HEK293 (cell line): ENCODE measurements at regions not wholly inside any gene's neighbourhood (a gene's known extent, or its start where the extent isn't known, plus 50 kb on each side); places are given as distances from the start of the nearest gene placed in this dataset.

Source experiments
- CTCF ChIA-PET: fragments of 350-600 bp; formaldehyde crosslinking; extraction: SDS; loops from one replicate; lab custom pipeline; 2021; ENCODE audit warnings: antibody characterized with exemption; lab: Yijun Ruan, JAX
- POLR2A ChIA-PET: fragments of 300-600 bp; formaldehyde crosslinking; extraction: SDS; loops from one replicate; lab custom pipeline; 2020; ENCODE audit warnings: antibody characterized with exemption, inconsistent platforms; lab: Yijun Ruan, JAX
- H3K27ac ChIP-seq: fragments of 200-500 bp; sonication (Bioruptor generic); 2 replicates; pipeline ENCODE4 v1.5.1; 2014; ENCODE audit warnings: low read depth, low read length, control low read depth, inconsistent platforms; ENCODE audit errors: extremely low read depth
- H3K36me3 ChIP-seq, 2 experiments: fragments of 200-500 bp in 1 of 2; sonication (Bioruptor generic) in 1 of 2; 1 replicate in 1 of 2; 2 replicates in 1 of 2; pipeline ENCODE4 v1.5.1; 2014 to 2017; ENCODE audit warnings: inconsistent platforms in 2 of 2, low read length in 2 of 2; ENCODE audit not compliant: control insufficient read depth in 2 of 2, insufficient read depth in 1 of 2
- H3K4me1 ChIP-seq: fragments of 200-500 bp; sonication (Bioruptor generic); 2 replicates; pipeline ENCODE4 v1.5.1; 2014; ENCODE audit warnings: mild to moderate bottlenecking, low read length, inconsistent platforms; ENCODE audit not compliant: control insufficient read depth, insufficient read depth
- H3K4me3 ChIP-seq: 2 replicates; pipeline ENCODE4 v1.5.1; 2011; ENCODE audit warnings: low read depth, mild to moderate bottlenecking, control low read depth, low read length, moderate library complexity
- H3K9me3 ChIP-seq: fragments of 200-500 bp; sonication (Bioruptor generic); 2 replicates; pipeline ENCODE4 v1.5.1; 2014; ENCODE audit warnings: low read depth, low read length, inconsistent platforms; ENCODE audit not compliant: control insufficient read depth, insufficient read depth
- SCRT1 ChIP-seq: fragments of 450-650 bp; formaldehyde crosslinking; IDR thresholded peaks from 2 replicates; pipeline ENCODE4 v1.5.1; 2016; ENCODE audit warnings: missing biosample characterization, missing genetic modification characterization, borderline replicate concordance
- SETDB1 ChIP-seq: IDR thresholded peaks from one replicate; pipeline ENCODE4 v1.6.1; 2017; ENCODE audit warnings: mild to moderate bottlenecking, low read length, moderate library complexity, mixed read lengths; ENCODE audit not compliant: insufficient read length
- SP3 ChIP-seq: fragments of 450-650 bp; formaldehyde crosslinking; IDR thresholded peaks from 2 replicates; pipeline ENCODE4 v1.5.1; 2016; ENCODE audit warnings: missing biosample characterization, missing genetic modification characterization
- YY1 ChIP-seq: fragments of 450-650 bp; formaldehyde crosslinking; IDR thresholded peaks from 2 replicates; pipeline ENCODE4 v1.5.1; 2018; ENCODE audit warnings: missing biosample characterization, missing genetic modification characterization
- ZBTB17 ChIP-seq: fragments of 450-650 bp; formaldehyde crosslinking; IDR thresholded peaks from 2 replicates; pipeline ENCODE4 v1.5.1; 2016; ENCODE audit warnings: missing biosample characterization, missing genetic modification characterization
- ZBTB21 ChIP-seq: fragments of 450-650 bp; formaldehyde crosslinking; IDR thresholded peaks from 2 replicates; pipeline ENCODE4 v1.5.1; 2017; ENCODE audit warnings: missing biosample characterization, missing genetic modification characterization
- ZNF157 ChIP-seq: fragments of 450-650 bp; formaldehyde crosslinking; IDR thresholded peaks from 2 replicates; pipeline ENCODE4 v1.5.1; 2016; ENCODE audit warnings: missing biosample characterization, missing genetic modification characterization
- ZNF248 ChIP-seq: fragments of 450-650 bp; formaldehyde crosslinking; IDR thresholded peaks from 2 replicates; pipeline ENCODE4 v1.5.1; 2017; ENCODE audit warnings: missing biosample characterization, missing genetic modification characterization
- ZNF335 ChIP-seq: fragments of 450-650 bp; formaldehyde crosslinking; conservative IDR thresholded peaks from 2 replicates; pipeline ENCODE4 v1.5.1; 2016; ENCODE audit warnings: missing biosample characterization, missing genetic modification characterization
- ZNF416 ChIP-seq: fragments of 450-650 bp; formaldehyde crosslinking; IDR thresholded peaks from 2 replicates; pipeline ENCODE4 v1.5.1; 2016; ENCODE audit warnings: missing biosample characterization, missing genetic modification characterization
- ZNF423 ChIP-seq: fragments of 450-650 bp; formaldehyde crosslinking; IDR thresholded peaks from 2 replicates; pipeline ENCODE4 v1.5.1; 2016; ENCODE audit warnings: missing biosample characterization, missing genetic modification characterization
- ZNF792 ChIP-seq: fragments of 450-650 bp; formaldehyde crosslinking; IDR thresholded peaks from 2 replicates; pipeline ENCODE4 v1.5.1; 2016; ENCODE audit warnings: missing biosample characterization, missing genetic modification characterization
- ZSCAN30 ChIP-seq: fragments of 450-650 bp; IDR thresholded peaks from 2 replicates; pipeline ENCODE4 v1.5.1; 2018; ENCODE audit warnings: missing biosample characterization, mild to moderate bottlenecking, missing genetic modification characterization, moderate library complexity
- TF ChIP-seq, protein P1 (sequence below): fragments of 450-650 bp; formaldehyde crosslinking; IDR thresholded peaks from 2 replicates; pipeline ENCODE4 v1.5.1; 2016; ENCODE audit warnings: missing biosample characterization, missing genetic modification characterization
- TF ChIP-seq, protein P2 (sequence below): fragments of 450-650 bp; formaldehyde crosslinking; conservative IDR thresholded peaks from 2 replicates; pipeline ENCODE4 v1.5.1; 2016; ENCODE audit warnings: low read depth, missing biosample characterization, missing genetic modification characterization
- TF ChIP-seq, protein P3 (sequence below): fragments of 450-650 bp; formaldehyde crosslinking; IDR thresholded peaks from 2 replicates; pipeline ENCODE4 v1.5.1; 2016; ENCODE audit warnings: missing biosample characterization, missing genetic modification characterization
- TF ChIP-seq, protein P4 (sequence below): fragments of 450-650 bp; formaldehyde crosslinking; IDR thresholded peaks from 2 replicates; pipeline ENCODE4 v1.5.1; 2016; ENCODE audit warnings: missing biosample characterization, missing genetic modification characterization, borderline replicate concordance

DNA sequence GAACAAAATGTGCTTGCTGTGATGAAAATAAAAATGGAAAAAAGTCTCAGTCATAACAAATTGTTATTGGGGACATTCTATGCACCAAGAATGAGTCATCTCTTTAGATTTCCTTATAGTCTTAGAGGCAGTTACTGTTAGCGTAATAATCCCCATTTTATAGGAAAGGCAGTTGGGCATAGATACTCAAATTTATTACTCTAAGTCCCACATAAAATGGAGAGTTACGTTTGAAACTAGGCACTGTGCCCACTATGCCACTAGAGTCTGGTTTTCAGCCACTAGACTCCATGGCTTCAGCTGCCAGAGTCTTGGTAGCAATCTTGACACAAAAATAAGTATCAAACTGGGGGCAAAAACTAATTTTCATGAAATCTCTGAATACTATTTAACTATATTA is 317.9 kb upstream of the MEF2C start (continued):
- TF ChIP-seq, protein P1, sequence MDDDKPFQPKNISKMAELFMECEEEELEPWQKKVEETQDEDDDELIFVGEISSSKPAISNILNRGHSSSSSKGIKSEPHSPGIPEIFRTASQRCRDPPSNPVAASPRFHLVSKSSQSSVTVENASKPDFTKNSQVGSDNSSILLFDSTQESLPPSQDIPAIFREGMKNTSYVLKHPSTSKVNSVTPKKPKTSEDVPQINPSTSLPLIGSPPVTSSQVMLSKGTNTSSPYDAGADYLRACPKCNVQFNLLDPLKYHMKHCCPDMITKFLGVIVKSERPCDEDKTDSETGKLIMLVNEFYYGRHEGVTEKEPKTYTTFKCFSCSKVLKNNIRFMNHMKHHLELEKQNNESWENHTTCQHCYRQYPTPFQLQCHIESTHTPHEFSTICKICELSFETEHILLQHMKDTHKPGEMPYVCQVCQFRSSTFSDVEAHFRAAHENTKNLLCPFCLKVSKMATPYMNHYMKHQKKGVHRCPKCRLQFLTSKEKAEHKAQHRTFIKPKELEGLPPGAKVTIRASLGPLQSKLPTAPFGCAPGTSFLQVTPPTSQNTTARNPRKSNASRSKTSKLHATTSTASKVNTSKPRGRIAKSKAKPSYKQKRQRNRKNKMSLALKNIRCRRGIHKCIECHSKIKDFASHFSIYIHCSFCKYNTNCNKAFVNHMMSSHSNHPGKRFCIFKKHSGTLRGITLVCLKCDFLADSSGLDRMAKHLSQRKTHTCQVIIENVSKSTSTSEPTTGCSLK (tag by site-specific recombination) = no peak
- no peak for TF ChIP-seq ZBTB21 (tag by site-specific recombination)
- no peak for TF ChIP-seq ZBTB17 (tag by site-specific recombination)
- TF ChIP-seq, all 188 proteins: peak for 0

DNA sequence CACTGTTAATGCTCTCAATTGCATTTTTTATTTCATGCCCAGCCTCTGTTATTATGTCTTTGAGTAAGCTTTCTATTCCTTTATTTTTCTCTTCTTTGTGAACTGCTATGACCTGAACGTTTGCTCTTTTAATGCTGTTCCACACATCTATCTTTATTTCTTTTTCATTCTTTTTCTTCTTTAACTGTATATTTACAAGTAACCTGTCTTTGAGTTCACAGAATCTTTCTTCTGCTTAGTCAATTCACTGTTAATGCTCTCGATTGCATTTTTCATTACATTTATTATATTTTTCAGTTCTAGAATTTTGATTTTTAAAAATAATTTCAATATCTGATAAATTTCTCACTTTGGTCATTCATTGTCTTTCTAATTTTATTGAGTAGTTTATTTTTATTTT is 316.3 kb upstream of the MEF2C start:
- Histone ChIP-seq H3K36me3 (no peaks in the 10 kb centered on the region), H3K4me1 (no peaks in the 10 kb centered on the region), H3K27ac (no peak overlapping the region), H3K9me3 (no peaks in the 10 kb centered on the region), H3K4me3 (no peak overlapping the region)
- POLR2A ChIA-PET = no interaction called here
- CTCF ChIA-PET = no interaction called here
- TF ChIP-seq, protein P2, sequence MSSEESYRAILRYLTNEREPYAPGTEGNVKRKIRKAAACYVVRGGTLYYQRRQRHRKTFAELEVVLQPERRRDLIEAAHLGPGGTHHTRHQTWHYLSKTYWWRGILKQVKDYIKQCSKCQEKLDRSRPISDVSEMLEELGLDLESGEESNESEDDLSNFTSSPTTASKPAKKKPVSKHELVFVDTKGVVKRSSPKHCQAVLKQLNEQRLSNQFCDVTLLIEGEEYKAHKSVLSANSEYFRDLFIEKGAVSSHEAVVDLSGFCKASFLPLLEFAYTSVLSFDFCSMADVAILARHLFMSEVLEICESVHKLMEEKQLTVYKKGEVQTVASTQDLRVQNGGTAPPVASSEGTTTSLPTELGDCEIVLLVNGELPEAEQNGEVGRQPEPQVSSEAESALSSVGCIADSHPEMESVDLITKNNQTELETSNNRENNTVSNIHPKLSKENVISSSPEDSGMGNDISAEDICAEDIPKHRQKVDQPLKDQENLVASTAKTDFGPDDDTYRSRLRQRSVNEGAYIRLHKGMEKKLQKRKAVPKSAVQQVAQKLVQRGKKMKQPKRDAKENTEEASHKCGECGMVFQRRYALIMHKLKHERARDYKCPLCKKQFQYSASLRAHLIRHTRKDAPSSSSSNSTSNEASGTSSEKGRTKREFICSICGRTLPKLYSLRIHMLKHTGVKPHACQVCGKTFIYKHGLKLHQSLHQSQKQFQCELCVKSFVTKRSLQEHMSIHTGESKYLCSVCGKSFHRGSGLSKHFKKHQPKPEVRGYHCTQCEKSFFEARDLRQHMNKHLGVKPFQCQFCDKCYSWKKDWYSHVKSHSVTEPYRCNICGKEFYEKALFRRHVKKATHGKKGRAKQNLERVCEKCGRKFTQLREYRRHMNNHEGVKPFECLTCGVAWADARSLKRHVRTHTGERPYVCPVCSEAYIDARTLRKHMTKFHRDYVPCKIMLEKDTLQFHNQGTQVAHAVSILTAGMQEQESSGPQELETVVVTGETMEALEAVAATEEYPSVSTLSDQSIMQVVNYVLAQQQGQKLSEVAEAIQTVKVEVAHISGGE (tag by site-specific recombination) = no peak
- TF ChIP-seq SETDB1 (peak; percentile 69), ZNF248 (tag by site-specific recombination) (no peak), ZNF335 (no peak), ZNF157 (tag by site-specific recombination) (no peak)

DNA sequence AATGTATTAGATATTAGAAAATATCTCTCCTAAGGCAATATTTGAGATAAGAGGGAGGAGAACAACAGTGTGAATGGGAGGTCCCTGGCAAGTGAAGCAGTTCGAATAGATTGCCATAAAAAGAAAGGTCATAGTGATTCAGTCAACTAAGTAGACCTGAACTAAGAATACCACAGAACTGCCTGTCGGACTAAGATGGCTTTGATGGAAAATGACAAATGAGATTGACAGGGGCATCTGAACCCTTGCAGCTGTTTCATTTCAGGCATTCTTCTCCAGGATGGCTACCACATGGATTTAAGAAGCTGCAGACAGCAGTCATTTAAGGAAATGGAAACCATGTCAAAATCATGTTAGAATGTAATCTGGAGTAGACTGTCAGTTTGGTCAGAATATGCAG is 308.4 kb upstream of the MEF2C start:
- CTCF ChIA-PET = interaction anchor here (0.6 kb wide), 1 partner anchor 32 kb away, joined by 3 read pairs; no protein-coding TSS in a partner anchor
- H3K4me3 ChIP-seq = no peak overlapping the region
- no peak overlapping the region for H3K27ac ChIP-seq
- no peaks in the 10 kb centered on the region for H3K9me3 ChIP-seq
- POLR2A ChIA-PET = no interaction called here
- H3K4me1 ChIP-seq = no peaks in the 10 kb centered on the region
- no peak for TF ChIP-seq ZNF792 (tag by site-specific recombination)
- TF ChIP-seq, protein P3, sequence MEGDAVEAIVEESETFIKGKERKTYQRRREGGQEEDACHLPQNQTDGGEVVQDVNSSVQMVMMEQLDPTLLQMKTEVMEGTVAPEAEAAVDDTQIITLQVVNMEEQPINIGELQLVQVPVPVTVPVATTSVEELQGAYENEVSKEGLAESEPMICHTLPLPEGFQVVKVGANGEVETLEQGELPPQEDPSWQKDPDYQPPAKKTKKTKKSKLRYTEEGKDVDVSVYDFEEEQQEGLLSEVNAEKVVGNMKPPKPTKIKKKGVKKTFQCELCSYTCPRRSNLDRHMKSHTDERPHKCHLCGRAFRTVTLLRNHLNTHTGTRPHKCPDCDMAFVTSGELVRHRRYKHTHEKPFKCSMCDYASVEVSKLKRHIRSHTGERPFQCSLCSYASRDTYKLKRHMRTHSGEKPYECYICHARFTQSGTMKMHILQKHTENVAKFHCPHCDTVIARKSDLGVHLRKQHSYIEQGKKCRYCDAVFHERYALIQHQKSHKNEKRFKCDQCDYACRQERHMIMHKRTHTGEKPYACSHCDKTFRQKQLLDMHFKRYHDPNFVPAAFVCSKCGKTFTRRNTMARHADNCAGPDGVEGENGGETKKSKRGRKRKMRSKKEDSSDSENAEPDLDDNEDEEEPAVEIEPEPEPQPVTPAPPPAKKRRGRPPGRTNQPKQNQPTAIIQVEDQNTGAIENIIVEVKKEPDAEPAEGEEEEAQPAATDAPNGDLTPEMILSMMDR (tag by site-specific recombination) = no peak
- TF ChIP-seq ZNF416 = no peak
- TF ChIP-seq SCRT1 (tag by site-specific recombination) = no peak
- TF ChIP-seq, protein P4, sequence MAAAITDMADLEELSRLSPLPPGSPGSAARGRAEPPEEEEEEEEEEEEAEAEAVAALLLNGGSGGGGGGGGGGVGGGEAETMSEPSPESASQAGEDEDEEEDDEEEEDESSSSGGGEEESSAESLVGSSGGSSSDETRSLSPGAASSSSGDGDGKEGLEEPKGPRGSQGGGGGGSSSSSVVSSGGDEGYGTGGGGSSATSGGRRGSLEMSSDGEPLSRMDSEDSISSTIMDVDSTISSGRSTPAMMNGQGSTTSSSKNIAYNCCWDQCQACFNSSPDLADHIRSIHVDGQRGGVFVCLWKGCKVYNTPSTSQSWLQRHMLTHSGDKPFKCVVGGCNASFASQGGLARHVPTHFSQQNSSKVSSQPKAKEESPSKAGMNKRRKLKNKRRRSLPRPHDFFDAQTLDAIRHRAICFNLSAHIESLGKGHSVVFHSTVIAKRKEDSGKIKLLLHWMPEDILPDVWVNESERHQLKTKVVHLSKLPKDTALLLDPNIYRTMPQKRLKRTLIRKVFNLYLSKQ (tag by site-specific recombination) = no peak
- TF ChIP-seq YY1 (tag by site-specific recombination) = no peak
- no peak for TF ChIP-seq ZNF423 (tag by site-specific recombination)
- TF ChIP-seq ZSCAN30 (tag by site-specific recombination) = no peak
- TF ChIP-seq SP3 = no peak
- H3K36me3 ChIP-seq = no peaks in the 10 kb centered on the region
